ENCODE measurements at regions not wholly inside any gene's neighbourhood (a gene's known extent, or its start where the extent isn't known, plus 50 kb on each side); places are given as distances from the start of the nearest gene placed in this dataset.

- H3K9me3 Mint-ChIP-seq, result peaks cover 11% of the 10 kb centered on the region
- no peak for TF ChIP-seq CTCF (conservative IDR thresholded peaks at IDR 0.05)
- no peak overlapping the region for H3K27ac Mint-ChIP-seq
- Histone ChIP-seq H3K4me1 (ENCODE audit: control insufficient read depth, insufficient read depth, low read length) (no peaks in the 10 kb centered on the region), H3K9me3 (ENCODE audit: control insufficient read depth, low read length) (peaks cover 7% of the 10 kb centered on the region), H3K27ac (ENCODE audit: low read depth, low read length) (no peak overlapping the region), H3K27me3 (ENCODE audit: control insufficient read depth, insufficient read depth, low read length, poor library complexity, severe bottlenecking) (no peaks in the 10 kb centered on the region), H3K36me3 (ENCODE audit: control insufficient read depth, insufficient read depth, low read length) (no peaks in the 10 kb centered on the region), H3K9ac (ENCODE audit: extremely low read depth, low read length, poor library complexity, severe bottlenecking) (no peak overlapping the region), H3K4me3 (ENCODE audit: low read length) (no peak overlapping the region)
- DNase-seq, result no peak
- WGBS, 2 experiments (ENCODE audit: insufficient coverage in 1 of 2, insufficient read length in 1 of 2), result 87 to 88% methylated on average over 6 to 7 of the region's 7 CpGs
- H3K4me1 Mint-ChIP-seq, result no peaks in the 10 kb centered on the region
- no peak overlapping the region for H3K4me3 Mint-ChIP-seq
- H3K27me3 Mint-ChIP-seq (ENCODE audit: insufficient read depth), result peaks cover 2% of the 10 kb centered on the region
- no peaks in the 10 kb centered on the region for H3K36me3 Mint-ChIP-seq (ENCODE audit: low read depth)
Observed at GRCh38 chr13:97752961-97753668, 200.4 kb upstream of the IPO5 start.

DNA sequence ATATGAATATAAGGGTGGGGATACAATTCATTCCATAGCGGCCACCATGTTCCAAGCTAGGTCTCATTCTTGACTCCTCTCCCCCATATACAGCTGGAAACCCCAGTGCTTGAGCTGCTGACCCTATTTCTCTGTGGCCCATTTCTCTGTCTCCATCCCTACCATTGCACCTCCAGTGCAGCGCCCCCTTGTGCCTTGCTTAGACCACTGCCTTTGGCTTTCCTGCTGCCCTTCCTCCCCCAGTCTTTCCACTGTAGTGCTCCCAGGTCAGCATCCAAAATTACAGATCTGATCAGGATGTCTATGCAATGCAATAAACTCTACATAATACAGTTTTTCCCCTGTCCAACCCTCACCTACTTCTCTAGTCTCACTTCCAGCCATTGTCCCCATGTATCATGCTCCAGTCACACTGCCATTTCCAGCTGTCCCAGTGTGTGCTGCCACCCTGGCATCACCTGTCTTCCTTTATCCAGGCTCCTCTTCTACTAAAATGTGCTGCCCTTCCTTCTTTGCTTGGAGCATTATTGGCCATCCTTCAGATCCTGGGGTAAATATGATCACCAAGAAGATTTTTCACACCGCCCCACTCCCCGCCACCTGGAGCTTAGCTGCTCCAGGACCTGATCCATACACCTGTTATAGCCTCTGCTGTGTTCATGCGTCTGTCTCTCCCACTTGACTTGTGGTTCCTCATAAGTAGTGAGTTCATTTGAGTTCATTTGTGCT is 199.4 kb upstream of the IPO5 start:
- H3K27me3 Mint-ChIP-seq (ENCODE audit: insufficient read depth), result peaks cover 2% of the 10 kb centered on the region
- no peaks in the 10 kb centered on the region for H3K36me3 ChIP-seq (ENCODE audit: control insufficient read depth, insufficient read depth, low read length)
- H3K9me3 Mint-ChIP-seq, result peaks cover 5% of the 10 kb centered on the region
- 70 to 80% methylated on average over 2 to 5 of the region's 5 CpGs for WGBS, 2 experiments (ENCODE audit: insufficient coverage in 1 of 2, insufficient read length in 1 of 2)
- no peak overlapping the region for H3K27ac Mint-ChIP-seq
- peak; percentile 81 for DNase-seq
- no peaks in the 10 kb centered on the region for H3K27me3 ChIP-seq (ENCODE audit: control insufficient read depth, insufficient read depth, low read length, poor library complexity, severe bottlenecking)
- H3K4me1 ChIP-seq (ENCODE audit: control insufficient read depth, insufficient read depth, low read length), result no peaks in the 10 kb centered on the region
- no peak overlapping the region for H3K4me3 ChIP-seq (ENCODE audit: low read length)
- no peaks in the 10 kb centered on the region for H3K4me1 Mint-ChIP-seq
- H3K27ac ChIP-seq (ENCODE audit: low read depth, low read length), result no peak overlapping the region
- no peak overlapping the region for H3K9ac ChIP-seq (ENCODE audit: extremely low read depth, low read length, poor library complexity, severe bottlenecking)
- peaks cover 7% of the 10 kb centered on the region for H3K9me3 ChIP-seq (ENCODE audit: control insufficient read depth, low read length)
- peak; percentile 68 for TF ChIP-seq CTCF (conservative IDR thresholded peaks at IDR 0.05)
- H3K4me3 Mint-ChIP-seq, result no peak overlapping the region
- no peaks in the 10 kb centered on the region for H3K36me3 Mint-ChIP-seq (ENCODE audit: low read depth)

DNA sequence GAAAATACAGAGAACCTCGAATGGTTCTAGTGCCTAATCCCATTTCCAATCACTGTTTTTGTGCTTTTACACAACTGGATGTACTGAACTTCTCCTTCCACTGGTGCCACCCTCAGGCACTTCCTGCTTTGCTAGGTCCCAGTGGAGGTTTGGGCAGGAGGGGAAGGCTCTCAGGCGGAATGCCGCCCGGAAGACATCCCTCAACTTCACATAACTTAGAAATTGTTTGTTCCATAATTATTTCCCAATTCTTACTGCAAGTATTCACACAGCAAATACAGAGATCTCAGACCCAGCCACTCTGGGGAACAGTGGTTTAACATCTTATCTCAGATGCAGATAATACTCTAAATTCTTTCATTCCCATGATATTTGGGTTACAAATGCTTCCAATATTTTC is 195.7 kb upstream of the IPO5 start:
- no peaks in the 10 kb centered on the region for H3K9me3 Mint-ChIP-seq

More for the DNA sequence above, 195.7 kb upstream of the IPO5 start:
- H3K27ac ChIP-seq (ENCODE audit: low read depth, low read length), result no peak overlapping the region
- TF ChIP-seq CTCF (conservative IDR thresholded peaks at IDR 0.05), result no peak
- no peaks in the 10 kb centered on the region for H3K9me3 ChIP-seq (ENCODE audit: control insufficient read depth, low read length)
- H3K4me3 Mint-ChIP-seq, result no peak overlapping the region
- no peak overlapping the region for H3K27ac Mint-ChIP-seq
- H3K36me3 Mint-ChIP-seq (ENCODE audit: low read depth), result no peaks in the 10 kb centered on the region
- H3K4me1 ChIP-seq (ENCODE audit: control insufficient read depth, insufficient read depth, low read length), result no peaks in the 10 kb centered on the region
- no peak overlapping the region for H3K9ac ChIP-seq (ENCODE audit: extremely low read depth, low read length, poor library complexity, severe bottlenecking)
- H3K4me3 ChIP-seq (ENCODE audit: low read length), result no peak overlapping the region
- H3K27me3 Mint-ChIP-seq (ENCODE audit: insufficient read depth), result peaks cover 2% of the 10 kb centered on the region
- H3K27me3 ChIP-seq (ENCODE audit: control insufficient read depth, insufficient read depth, low read length, poor library complexity, severe bottlenecking), result no peaks in the 10 kb centered on the region
- DNase-seq, result no peak
- no peaks in the 10 kb centered on the region for H3K4me1 Mint-ChIP-seq
- 86 to 98% methylated on average over 1 to 4 of the region's 4 CpGs for WGBS, 2 experiments (ENCODE audit: insufficient coverage in 1 of 2, insufficient read length in 1 of 2)
- no peaks in the 10 kb centered on the region for H3K36me3 ChIP-seq (ENCODE audit: control insufficient read depth, insufficient read depth, low read length)

All from endodermal cell (in vitro differentiated cells).